SK-N-SH treated with all-trans-retinoic acid at 6 μM for 48 hours (cell line): ENCODE measurements at regions not wholly inside any gene's neighbourhood (a gene's known extent, or its start where the extent isn't known, plus 50 kb on each side); places are given as distances from the start of the nearest gene placed in this dataset.

Experiments
- ATAC-seq: fragments of 200-7000 bp; cut with Tn5 transposase; 3 replicates; pipeline ENCODE4 v1.9.1; 2020; ENCODE audit warnings: mild to moderate bottlenecking, moderate library complexity
- BACH2 ChIP-seq: fragments of 250-450 bp; sonication (Bioruptor Pico); IDR thresholded peaks from 2 replicates; pipeline ENCODE4 v1.9.0; 2021; ENCODE audit warnings: mild to moderate bottlenecking, borderline replicate concordance
- CREB5 ChIP-seq: fragments of 250-450 bp; sonication (Bioruptor Pico); IDR thresholded peaks from 2 replicates; pipeline ENCODE4 v1.5.1; 2020; ENCODE audit warnings: low read depth, mild to moderate bottlenecking, moderate library complexity
- CSDC2 ChIP-seq: fragments of 250-450 bp; sonication (Bioruptor Pico); IDR thresholded peaks from 2 replicates; pipeline ENCODE4 v1.5.0; 2020; ENCODE audit warnings: mild to moderate bottlenecking, moderate library complexity
- CSRNP3 ChIP-seq: fragments of 250-450 bp; sonication (Bioruptor Pico); IDR thresholded peaks from 2 replicates; pipeline ENCODE4 v1.5.1; 2021; ENCODE audit warnings: mild to moderate bottlenecking, moderate library complexity
- ESRRG ChIP-seq: fragments of 250-450 bp; sonication (Bioruptor Pico); IDR thresholded peaks from 2 replicates; pipeline ENCODE4 v1.6.1; 2021; ENCODE audit warnings: mild to moderate bottlenecking
- ISL1 ChIP-seq: fragments of 250-450 bp; sonication (Bioruptor Pico); IDR thresholded peaks from 2 replicates; pipeline ENCODE4 v2.1.2; 2022; ENCODE audit warnings: mild to moderate bottlenecking, moderate library complexity
- OSR1 ChIP-seq: fragments of 250-450 bp; sonication (Bioruptor Pico); IDR thresholded peaks from 2 replicates; pipeline ENCODE4 v1.8.0; 2022; ENCODE audit warnings: moderate library complexity, mild to moderate bottlenecking, inconsistent platforms
- POU6F1 ChIP-seq: fragments of 250-450 bp; sonication (Bioruptor Pico); IDR thresholded peaks from 2 replicates; pipeline ENCODE4 v1.8.0; 2021; ENCODE audit warnings: low read depth, mild to moderate bottlenecking, moderate library complexity, borderline replicate concordance
- PPARA ChIP-seq: fragments of 250-450 bp; sonication (Bioruptor Pico); IDR thresholded peaks from 2 replicates; pipeline ENCODE4 v1.5.0; 2020; ENCODE audit warnings: mild to moderate bottlenecking, borderline replicate concordance
- RARB ChIP-seq: fragments of 250-450 bp; sonication (Bioruptor Pico); IDR thresholded peaks from 2 replicates; pipeline ENCODE4 v1.8.0; 2021; ENCODE audit warnings: mild to moderate bottlenecking, moderate library complexity
- SNAI2 ChIP-seq: fragments of 250-450 bp; sonication (Bioruptor Pico); IDR thresholded peaks from 2 replicates; pipeline ENCODE4 v1.5.0; 2020; ENCODE audit warnings: mild to moderate bottlenecking, moderate library complexity
- TCF4 ChIP-seq: fragments of 250-450 bp; sonication (Bioruptor Pico); IDR thresholded peaks from 2 replicates; pipeline ENCODE4 v1.8.0; 2021; ENCODE audit warnings: mild to moderate bottlenecking, moderate library complexity, borderline replicate concordance
- TOX ChIP-seq: fragments of 250-450 bp; sonication (Bioruptor Pico); IDR thresholded peaks from 2 replicates; pipeline ENCODE4 v1.8.0; 2021; ENCODE audit warnings: mild to moderate bottlenecking, moderate library complexity, borderline replicate concordance
- ZC3H10 ChIP-seq: fragments of 250-450 bp; sonication (Bioruptor Pico); IDR thresholded peaks from 2 replicates; pipeline ENCODE4 v1.5.1; 2021; ENCODE audit warnings: mild to moderate bottlenecking, moderate library complexity
- ZFP3 ChIP-seq: fragments of 250-450 bp; sonication (Bioruptor Pico); IDR thresholded peaks from 2 replicates; pipeline ENCODE4 v1.5.0; 2020; ENCODE audit warnings: mild to moderate bottlenecking, moderate library complexity
- ZFP30 ChIP-seq: fragments of 450-650 bp; formaldehyde crosslinking; IDR thresholded peaks from 2 replicates; pipeline ENCODE4 v1.5.0; 2022; ENCODE audit warnings: mild to moderate bottlenecking, moderate library complexity
- ZNF565 ChIP-seq: fragments of 450-650 bp; formaldehyde crosslinking; conservative IDR thresholded peaks from 2 replicates; pipeline ENCODE4 v1.5.0; 2020; ENCODE audit warnings: low read depth, mild to moderate bottlenecking, moderate library complexity
- ZNF70 ChIP-seq: fragments of 450-650 bp; formaldehyde crosslinking; IDR thresholded peaks from 2 replicates; pipeline ENCODE4 v1.5.0; 2020; ENCODE audit warnings: mild to moderate bottlenecking, moderate library complexity

GRCh38 chr12:67772267-67773169, 124.0 kb downstream of the DYRK2 start:
- TF ChIP-seq CSRNP3 (CRISPR knock-in tag) (no peak), ZFP3 (CRISPR knock-in tag) (no peak), TOX (CRISPR knock-in tag) (no peak), ZNF70 (CRISPR knock-in tag) (no peak), BACH2 (CRISPR knock-in tag) (no peak), CREB5 (CRISPR knock-in tag) (no peak), ZNF565 (CRISPR knock-in tag) (no peak), SNAI2 (CRISPR knock-in tag) (no peak), ISL1 (CRISPR knock-in tag) (no peak), CSDC2 (CRISPR knock-in tag) (no peak)
- ATAC-seq = peak; percentile 98

GRCh38 chr12:67773896-67774295, 125.4 kb downstream of the DYRK2 start:
- TF ChIP-seq POU6F1 (CRISPR knock-in tag) = no peak
- TF ChIP-seq CREB5 (CRISPR knock-in tag) = no peak
- TF ChIP-seq ZFP30 (CRISPR knock-in tag) = no peak
- no peak for TF ChIP-seq TCF4 (CRISPR knock-in tag)
- no peak for TF ChIP-seq ZNF70 (CRISPR knock-in tag)
- TF ChIP-seq ISL1 (CRISPR knock-in tag) = peak; percentile 49; the same call in 1 of the 2 replicates
- TF ChIP-seq, all 23 proteins: peak for 1
- peak; percentile 48 for ATAC-seq

GRCh38 chr12:67774983-67775587, 126.5 kb downstream of the DYRK2 start:
- TF ChIP-seq ZC3H10 (CRISPR knock-in tag) (no peak), ESRRG (no peak), SNAI2 (CRISPR knock-in tag) (no peak), CSRNP3 (CRISPR knock-in tag) (no peak), PPARA (CRISPR knock-in tag) (no peak), RARB (CRISPR knock-in tag) (no peak), POU6F1 (CRISPR knock-in tag) (no peak), OSR1 (no peak), TCF4 (CRISPR knock-in tag) (no peak), ZFP30 (CRISPR knock-in tag) (no peak), ZNF70 (CRISPR knock-in tag) (no peak)
- ATAC-seq = no peak
